ENCODE measurements at regions not wholly inside any gene's neighbourhood (a gene's known extent, or its start where the extent isn't known, plus 50 kb on each side); places are given as distances from the start of the nearest gene placed in this dataset.
"Not testable (repeated sequence)": the region's sequence is repeated elsewhere in the genome, so short reads cannot be mapped to it uniquely, and the experiment has no call there.

- DNase-seq = no peak
Observed at GRCh38 chr15:95019907-95020306, 788.5 kb downstream of the MCTP2 start.

DNA sequence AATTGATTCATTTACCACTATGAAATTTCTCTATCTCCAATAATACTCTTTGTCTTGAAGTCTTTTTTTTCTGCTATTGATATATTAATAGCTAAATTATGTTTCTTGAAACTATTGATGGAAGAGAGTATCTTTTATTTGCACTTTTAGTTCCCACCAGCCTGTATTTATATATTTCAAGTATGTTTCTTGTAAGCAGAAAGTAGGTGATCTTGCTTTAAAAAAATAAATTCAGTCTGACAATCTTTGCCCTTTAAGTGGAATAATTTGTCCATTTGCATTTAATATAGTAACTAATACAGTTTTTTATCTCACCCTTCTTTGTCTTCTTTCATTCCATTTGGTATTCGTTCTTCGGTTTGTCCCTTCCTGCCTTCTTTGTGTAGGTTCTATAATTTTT, 790.5 kb downstream of the MCTP2 start:
- DNase-seq = no peak

DNA sequence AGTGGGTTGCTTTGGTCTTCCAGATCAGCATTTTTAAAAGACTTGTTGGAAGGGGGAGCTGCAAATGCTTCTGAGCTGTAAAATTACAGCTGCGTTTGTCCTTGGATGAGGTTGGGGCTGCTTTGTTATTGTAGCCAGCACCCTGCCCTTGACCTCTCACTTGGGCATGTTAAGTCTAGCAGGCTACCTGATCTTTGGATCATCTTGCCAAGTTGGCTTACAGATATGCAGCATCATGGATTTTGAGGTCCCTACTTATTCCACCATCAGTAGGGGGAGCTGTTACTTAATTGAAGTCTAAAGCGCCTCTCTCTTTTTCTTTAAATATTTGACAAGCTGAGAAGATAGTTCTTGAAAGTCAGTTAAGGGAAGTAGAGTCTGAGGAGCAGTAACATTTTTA, 793.0 kb downstream of the MCTP2 start:
- DNase-seq = no peak

GRCh38 chr15:95025924-95026728, 794.8 kb downstream of the MCTP2 start:
- DNase-seq = peak; percentile 70

DNA sequence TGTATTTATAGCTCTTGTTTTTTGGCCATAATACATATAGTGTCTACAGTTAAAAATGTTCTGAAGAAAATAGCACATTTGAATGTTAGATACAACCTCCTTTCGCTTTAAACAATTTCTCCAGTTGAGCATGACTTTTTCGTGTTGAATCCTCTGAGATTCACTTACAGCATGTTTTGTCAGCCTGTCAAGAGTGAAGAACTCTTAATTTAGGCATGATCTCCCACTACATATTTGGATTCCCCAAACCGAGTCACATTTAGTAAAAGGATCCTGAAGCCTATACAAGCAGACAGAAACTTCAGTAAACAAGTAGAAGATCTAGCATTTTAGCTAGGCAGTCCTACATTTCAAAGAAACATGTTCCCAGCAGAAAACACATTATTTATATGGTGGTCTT, 796.6 kb downstream of the MCTP2 start:
- no peak for DNase-seq

DNA sequence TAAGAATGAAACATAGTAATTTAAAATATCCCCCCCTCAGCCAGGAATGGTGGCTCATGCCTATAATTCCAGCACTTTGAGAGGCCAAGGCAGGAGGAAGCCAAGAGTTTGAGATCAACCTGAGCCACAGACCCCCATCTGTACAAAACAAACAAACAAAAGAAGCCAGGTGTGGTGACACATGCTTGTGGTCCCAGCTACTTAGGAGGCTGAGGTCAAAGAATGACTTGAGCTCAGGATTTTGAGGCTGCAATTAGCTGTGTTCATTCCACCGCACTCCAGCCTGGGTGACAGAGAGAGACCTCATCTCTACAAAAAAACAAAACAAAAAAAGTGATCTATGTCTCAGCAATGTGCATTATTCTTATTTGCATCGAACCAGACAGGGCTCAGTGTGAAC, 800.8 kb downstream of the MCTP2 start:
- no peak for DNase-seq

- no peak for DNase-seq
Observed at GRCh38 chr15:95035106-95035505, 803.7 kb downstream of the MCTP2 start.

GRCh38 chr15:95041297-95041696, 809.9 kb downstream of the MCTP2 start:
- DNase-seq = no peak

- not testable (repeated sequence) for DNase-seq
Observed at GRCh38 chr15:95043236-95043932, 812.0 kb downstream of the MCTP2 start.

DNA sequence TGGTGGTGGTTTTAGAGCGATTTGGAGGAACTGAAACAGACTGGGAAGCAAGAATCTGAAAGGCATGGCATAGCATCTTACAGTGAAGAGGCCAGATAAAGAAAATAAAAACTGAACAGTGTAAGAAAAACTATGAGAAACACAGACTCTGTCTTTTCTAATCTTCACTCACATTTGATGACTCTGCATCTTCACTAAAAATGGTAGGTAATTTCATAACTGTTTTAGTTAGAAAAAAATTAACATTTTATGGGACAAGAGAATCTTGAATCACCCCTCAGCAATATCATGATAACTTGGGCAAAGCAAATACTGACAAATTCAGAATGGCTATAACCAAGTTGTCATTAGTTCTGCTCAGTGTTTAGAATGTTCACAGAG, 812.6 kb downstream of the MCTP2 start:
- DNase-seq = no peak

DNA sequence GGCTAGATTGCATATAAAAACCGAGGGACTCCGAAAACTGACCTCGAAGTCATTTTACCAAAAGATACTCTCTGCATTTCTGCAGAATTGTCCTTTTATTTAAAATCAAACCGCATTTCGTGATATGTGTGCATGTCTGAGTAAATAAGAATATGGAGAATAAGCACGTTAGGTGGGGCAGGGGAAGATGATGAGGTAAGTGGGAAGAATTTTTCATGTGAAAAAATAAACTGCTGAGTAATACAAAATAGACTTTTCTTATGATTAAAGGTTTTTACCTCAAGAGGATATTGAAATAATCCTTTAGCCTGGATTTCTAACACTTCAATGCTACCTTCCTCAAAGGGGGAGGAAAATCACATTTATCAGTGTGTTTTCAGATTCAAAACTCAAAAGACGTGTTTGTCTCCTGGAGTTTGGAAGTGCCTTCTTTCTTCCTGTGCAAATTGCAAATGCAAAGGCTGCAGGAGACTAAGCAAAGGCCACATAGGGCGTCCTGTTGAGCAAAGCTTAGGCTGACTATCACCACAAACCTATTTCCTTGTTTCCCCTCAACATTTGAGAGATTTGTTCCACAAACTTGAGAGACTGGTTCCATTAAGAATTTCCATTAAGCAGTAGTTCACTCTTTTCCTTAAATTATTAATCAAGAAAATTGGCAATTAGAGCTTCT, 813.5 kb downstream of the MCTP2 start:
- DNase-seq = no peak

GRCh38 chr15:95051861-95052260, 820.5 kb downstream of the MCTP2 start:
- DNase-seq = no peak

DNA sequence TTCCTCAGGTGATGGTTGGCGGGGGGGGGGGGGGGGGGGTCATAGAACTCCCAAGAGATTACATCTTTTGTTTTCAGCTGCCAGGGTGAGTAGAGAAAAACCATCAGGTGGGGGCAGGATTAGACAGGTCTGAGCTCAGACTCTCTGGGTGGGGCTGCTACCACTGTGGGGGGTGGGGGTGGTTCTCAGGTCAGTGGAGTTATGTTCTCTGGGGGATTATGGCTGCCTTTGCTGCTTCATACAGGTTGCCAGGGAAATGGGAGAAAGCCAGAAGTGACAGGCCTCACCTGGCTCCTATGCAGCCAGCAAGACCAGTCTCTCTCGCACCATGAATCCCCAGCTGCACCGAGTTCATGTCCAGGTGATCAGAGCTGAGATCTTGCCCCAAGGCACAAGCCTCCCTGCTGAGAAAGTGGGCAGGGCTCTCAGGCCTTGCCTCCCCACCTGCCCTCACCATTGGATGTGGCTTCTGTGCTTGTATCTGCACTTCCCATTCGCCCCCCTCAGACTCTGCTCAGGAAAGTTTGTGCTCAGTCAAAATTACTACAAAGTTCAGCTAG, 828.1 kb downstream of the MCTP2 start:
- no peak for DNase-seq

GRCh38 chr15:95068701-95069521, 837.5 kb downstream of the MCTP2 start:
- no peak for DNase-seq

- DNase-seq = peak; percentile 70
Observed at GRCh38 chr15:95075792-95076677, 844.7 kb downstream of the MCTP2 start.

DNA sequence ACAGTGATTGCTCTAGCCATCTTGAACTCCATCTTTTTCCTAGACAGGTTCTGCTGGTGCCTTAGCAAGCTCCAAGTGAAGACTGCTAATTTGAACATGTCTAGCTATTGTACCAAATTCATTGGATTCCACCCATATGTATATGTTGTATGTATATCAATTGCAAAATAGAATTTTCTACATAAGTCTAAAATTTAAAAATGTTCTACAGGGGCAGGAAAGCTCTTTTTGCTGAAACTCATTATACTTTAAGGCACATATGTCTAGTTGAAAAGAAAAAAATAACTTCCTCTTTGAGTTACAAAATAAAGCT, 845.3 kb downstream of the MCTP2 start:
- DNase-seq = no peak

DNA sequence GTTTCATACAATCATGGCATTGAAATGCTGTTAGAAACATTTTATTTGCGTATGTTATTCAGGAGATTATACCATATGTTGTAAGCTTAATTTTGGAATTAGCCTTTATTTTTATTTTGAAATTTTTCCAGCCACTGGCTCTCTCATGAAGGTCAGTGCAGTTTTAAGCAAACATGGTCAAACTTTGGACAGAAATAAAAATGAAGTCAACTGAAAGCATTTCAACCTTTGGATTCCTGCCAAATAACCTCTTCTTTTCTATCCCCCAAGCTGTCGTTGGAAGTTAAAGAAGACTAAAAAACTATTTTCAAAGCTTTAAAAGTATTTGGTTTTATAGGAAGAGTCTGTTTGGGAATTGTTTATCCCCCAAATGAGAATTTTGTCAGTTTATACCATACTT, 846.6 kb downstream of the MCTP2 start:
- DNase-seq = no peak

- not testable (repeated sequence) for DNase-seq
Observed at GRCh38 chr15:95080228-95080627, 848.9 kb downstream of the MCTP2 start.

DNA sequence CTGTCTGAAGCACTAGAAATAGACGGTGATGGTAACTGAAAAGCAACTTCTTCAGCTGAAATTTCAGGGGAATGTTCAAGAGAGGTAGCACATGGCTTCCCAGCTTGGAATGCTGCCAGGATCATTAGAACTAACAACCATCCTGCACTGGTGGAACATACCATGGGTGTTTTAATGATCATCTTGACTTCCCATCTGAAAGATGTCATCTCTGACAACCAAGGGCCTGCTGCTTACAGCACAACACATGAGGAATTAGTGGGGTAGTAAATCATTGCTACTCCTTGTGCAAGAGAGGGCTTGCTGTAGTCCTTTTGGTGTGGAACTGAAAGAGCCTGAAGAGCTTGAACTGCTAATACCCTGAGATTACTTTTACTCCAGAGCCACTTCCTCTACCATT, 853.7 kb downstream of the MCTP2 start:
- peak; percentile 12 for DNase-seq

DNA sequence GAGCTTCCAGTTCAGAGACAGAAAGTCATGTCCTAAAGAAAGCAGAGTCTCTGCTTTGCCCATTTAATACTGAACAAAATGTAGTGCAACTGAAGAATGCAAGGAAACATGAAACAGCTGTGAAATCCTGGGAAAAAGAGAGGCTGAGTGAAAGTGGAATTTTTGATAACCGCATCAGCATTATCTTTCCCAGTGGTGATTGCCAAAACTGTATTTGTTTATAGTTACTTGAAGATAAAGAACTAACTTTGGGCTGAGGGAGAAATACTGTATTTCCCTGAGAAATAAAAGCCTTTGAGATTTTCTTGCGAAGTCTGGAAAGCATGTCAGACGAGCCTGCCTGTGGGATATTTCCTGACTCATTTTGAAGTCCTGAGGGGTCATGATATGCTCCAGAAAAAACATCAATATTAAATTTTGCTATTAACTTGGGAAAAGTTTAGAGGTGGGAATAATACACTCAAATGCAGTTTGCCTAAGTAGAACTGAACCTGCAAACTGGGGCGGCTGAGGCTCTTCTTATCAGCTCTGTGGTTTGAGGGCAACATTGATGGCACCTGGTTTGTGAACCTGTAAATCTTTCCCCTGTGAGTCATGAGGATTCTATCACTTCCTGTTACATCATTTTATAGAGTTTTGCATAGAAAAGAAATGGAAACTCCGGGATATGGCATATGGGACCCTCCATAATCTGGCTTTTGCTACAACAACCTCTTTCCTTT, 855.3 kb downstream of the MCTP2 start:
- peak; percentile 27 for DNase-seq

DNA sequence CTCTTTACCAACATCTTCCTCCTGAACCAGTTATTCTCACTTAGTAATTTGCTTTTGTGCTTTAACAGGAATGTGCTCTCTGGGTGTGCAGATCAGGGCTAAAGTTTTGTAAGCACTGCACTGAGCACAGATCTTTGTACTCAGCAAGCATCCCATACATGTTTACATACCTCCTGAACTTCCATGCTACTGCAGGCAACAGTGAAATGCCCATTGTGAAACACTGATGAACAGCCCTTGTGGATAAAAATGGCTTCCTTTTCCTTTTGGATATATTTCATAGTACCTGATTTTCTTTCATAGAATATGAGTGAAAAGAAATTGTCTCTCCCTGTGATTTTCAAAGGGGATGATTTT, 855.9 kb downstream of the MCTP2 start:
- DNase-seq = peak; percentile 4
